ENCODE measurements at regions not wholly inside any gene's neighbourhood (a gene's known extent, or its start where the extent isn't known, plus 50 kb on each side); places are given as distances from the start of the nearest gene placed in this dataset.

- H3K27me3 ChIP-seq (ENCODE audit: insufficient read depth, low read length) = no peaks in the 10 kb centered on the region
- no CpG with 5 or more reads among the region's 3 CpGs for WGBS (ENCODE audit: extremely low coverage, insufficient read length, low lambda C conversion rate)
- no peak overlapping the region for H3K18ac ChIP-seq (ENCODE audit: insufficient read length, low read depth, low read length)
- DNase-seq = no peak
- H2BK20ac ChIP-seq (ENCODE audit: low read depth, low read length, poor library complexity, severe bottlenecking) = no peak overlapping the region
- Mint-ChIP-seq H3K4me1 (peaks cover 33 to 35% of the 10 kb centered on the region in 2 experiments), H3K36me3 (ENCODE audit: insufficient read depth in 1 of 3, low read depth in 3 of 3) (peaks cover 3 to 23% (median 5%) of the 10 kb centered on the region in 3 experiments; a peak in 3 of 7 replicates), H3K9me3 (peaks cover 13 to 15% of the 10 kb centered on the region in 2 experiments), H3K4me3 (no peak overlapping the region), H3K27me3 (ENCODE audit: low read depth) (no peaks in the 10 kb centered on the region; the same call in 1 of the 2 replicates), H3K27ac (peak overlapping the region in 1 of 3 experiments; percentile 59; a peak in 1 of 7 replicates)
- H4K91ac ChIP-seq (ENCODE audit: insufficient read length, low read depth, low read length) = no peak overlapping the region
- no peak overlapping the region for H3K56ac ChIP-seq (ENCODE audit: insufficient read length, low read depth, low read length)
- no peaks in the 10 kb centered on the region; the same call in 1 of the 2 replicates for H3K4me1 ChIP-seq (ENCODE audit: insufficient read depth, low read length)
- H2BK120ac ChIP-seq (ENCODE audit: low read depth, low read length, poor library complexity, severe bottlenecking) = no peak overlapping the region
- H2AFZ ChIP-seq (ENCODE audit: low read length) = no peak overlapping the region
- no peak overlapping the region for H3T11ph ChIP-seq (ENCODE audit: low read length)
- no peaks in the 10 kb centered on the region for H3K9me3 ChIP-seq (ENCODE audit: control insufficient read depth, low read depth, low read length)
- H3K23ac ChIP-seq (ENCODE audit: insufficient read length, low read depth, low read length) = no peak overlapping the region
- no peak overlapping the region for H3K27ac ChIP-seq (ENCODE audit: insufficient read length, low read depth, low read length)
- no peaks in the 10 kb centered on the region for H3K79me2 ChIP-seq (ENCODE audit: insufficient read depth, low read length)
- H3K4me2 ChIP-seq (ENCODE audit: insufficient read depth, insufficient read length, low read length) = no peak overlapping the region
- H2BK15ac ChIP-seq (ENCODE audit: low read depth, low read length) = no peak overlapping the region
- H3K23me2 ChIP-seq (ENCODE audit: insufficient read length, low read depth, low read length, poor library complexity, severe bottlenecking) = no peaks in the 10 kb centered on the region
- no peak overlapping the region for H3K14ac ChIP-seq (ENCODE audit: insufficient read depth, low read length)
- no peak overlapping the region for H2AK5ac ChIP-seq (ENCODE audit: insufficient read length, low read length)
- H3K9ac ChIP-seq (ENCODE audit: extremely low read depth, insufficient read length, low read length) = no peak overlapping the region
- H4K8ac ChIP-seq (replicated peaks; ENCODE audit: insufficient read length, low read depth, low read length) = no peak overlapping the region
- H2BK12ac ChIP-seq (ENCODE audit: insufficient read length, low read depth, low read length) = no peak overlapping the region
- no peak overlapping the region for H3K4ac ChIP-seq (ENCODE audit: low read depth, low read length)
- H4K5ac ChIP-seq (ENCODE audit: insufficient read length, low read depth, low read length) = no peak overlapping the region
- no peak overlapping the region for H2BK5ac ChIP-seq (ENCODE audit: insufficient read length, low read length)
- H4K20me1 ChIP-seq (ENCODE audit: control insufficient read depth, insufficient read depth, insufficient read length) = no peaks in the 10 kb centered on the region
- no peak for TF ChIP-seq CTCF (conservative IDR thresholded peaks at IDR 0.05)
- H3K79me1 ChIP-seq (ENCODE audit: insufficient read depth, low read depth, low read length, poor library complexity, severe bottlenecking) = no peaks in the 10 kb centered on the region
These were observed 89.4 kb upstream of the TJP1 start for GRCh38 chr15:29911705-29912104.
